GM21576 (cell line): ENCODE measurements at regions not wholly inside any gene's neighbourhood (a gene's known extent, or its start where the extent isn't known, plus 50 kb on each side); places are given as distances from the start of the nearest gene placed in this dataset.
"Not testable (repeated sequence)": the region's sequence is repeated elsewhere in the genome, so short reads cannot be mapped to it uniquely, and the experiment has no call there.

Source experiments
- ATAC-seq: cut with Tn5 transposase; IDR thresholded peaks from one replicate; pipeline ENCODE4 v1.9.1; 2021; ENCODE audit warnings: mild to moderate bottlenecking, moderate library complexity; ENCODE audit not compliant: unreplicated experiment

- ATAC-seq = no peak
Observed at GRCh38 chr14:43014338-43014737, 1407.7 kb downstream of the LRFN5 start.

- ATAC-seq = no peak
Observed at GRCh38 chr14:43012817-43013216, 1406.1 kb downstream of the LRFN5 start.

GRCh38 chr14:43005807-43006206 lies 1399.1 kb downstream of the LRFN5 start:
- ATAC-seq = no peak

DNA sequence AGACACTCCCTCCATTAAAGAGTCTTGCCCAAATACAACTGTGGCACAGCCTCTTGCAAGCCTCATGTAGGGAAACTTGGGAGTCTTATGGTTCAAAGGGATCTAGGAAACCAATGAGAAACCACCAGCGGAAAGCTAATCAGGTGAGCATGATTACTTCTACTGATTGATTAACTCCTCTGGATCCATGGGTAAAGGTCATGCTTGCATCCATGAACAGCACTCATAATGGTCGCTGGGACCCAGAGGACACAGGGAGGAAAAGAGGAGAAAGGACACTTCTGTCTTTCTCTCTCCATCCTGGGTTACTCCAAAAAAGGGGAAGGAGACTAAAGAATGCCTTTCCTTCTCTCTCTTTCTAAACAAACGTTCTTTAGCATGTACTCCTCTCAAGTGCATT lies 1397.2 kb downstream of the LRFN5 start:
- no peak for ATAC-seq

GRCh38 chr14:43001731-43002130 lies 1395.1 kb downstream of the LRFN5 start:
- no peak for ATAC-seq

GRCh38 chr14:42994051-42994736 lies 1387.5 kb downstream of the LRFN5 start:
- ATAC-seq = no peak

- ATAC-seq = no peak
Observed at GRCh38 chr14:42992930-42993329, 1386.3 kb downstream of the LRFN5 start.

GRCh38 chr14:42980419-42980818 lies 1373.7 kb downstream of the LRFN5 start:
- ATAC-seq = no peak

- ATAC-seq = not testable (repeated sequence)
Observed at GRCh38 chr14:42973171-42973570, 1366.5 kb downstream of the LRFN5 start.

GRCh38 chr14:42965512-42965911 lies 1358.8 kb downstream of the LRFN5 start:
- no peak for ATAC-seq

DNA sequence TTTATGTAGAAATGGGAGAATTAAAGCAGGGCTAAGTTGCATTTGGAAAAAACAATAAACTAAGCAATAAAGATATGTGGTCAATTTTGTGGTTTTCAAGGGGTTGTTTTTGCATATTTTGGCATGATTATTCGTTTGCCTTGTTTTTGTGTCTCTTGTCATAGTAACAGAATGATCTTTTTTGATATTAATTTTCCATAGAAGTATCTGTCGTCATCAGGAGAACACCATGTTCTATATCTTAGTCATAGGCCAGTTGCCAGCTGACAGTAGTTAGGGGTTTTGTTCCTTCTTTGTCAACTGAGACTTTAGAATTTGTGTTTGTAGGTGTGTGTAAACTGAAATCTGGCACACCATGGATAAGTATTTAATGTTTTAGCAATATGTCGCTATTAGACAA lies 1354.8 kb downstream of the LRFN5 start:
- ATAC-seq = no peak

DNA sequence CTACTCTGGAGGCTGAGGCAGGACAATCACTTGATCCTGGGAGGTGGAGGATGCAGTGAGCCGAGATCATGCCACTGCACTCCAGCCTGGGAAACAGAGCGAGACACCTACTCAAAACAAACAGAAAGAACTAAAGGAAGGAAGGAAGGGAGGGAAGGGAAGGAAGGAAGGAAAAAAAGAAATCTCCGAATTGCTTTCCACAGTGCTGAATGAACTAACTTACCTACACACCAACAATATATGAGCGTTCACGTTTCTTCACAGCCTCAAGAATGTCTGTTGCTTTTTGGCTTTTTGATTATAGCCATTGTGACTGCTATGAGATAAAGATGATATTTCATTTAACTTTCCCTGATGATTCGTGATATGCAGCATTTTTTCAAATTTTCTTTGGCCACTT lies 1343.7 kb downstream of the LRFN5 start:
- ATAC-seq = no peak

GRCh38 chr14:42947991-42948390 lies 1341.3 kb downstream of the LRFN5 start:
- no peak for ATAC-seq

- no peak for ATAC-seq
Observed at GRCh38 chr14:42944284-42944683, 1337.6 kb downstream of the LRFN5 start.

DNA sequence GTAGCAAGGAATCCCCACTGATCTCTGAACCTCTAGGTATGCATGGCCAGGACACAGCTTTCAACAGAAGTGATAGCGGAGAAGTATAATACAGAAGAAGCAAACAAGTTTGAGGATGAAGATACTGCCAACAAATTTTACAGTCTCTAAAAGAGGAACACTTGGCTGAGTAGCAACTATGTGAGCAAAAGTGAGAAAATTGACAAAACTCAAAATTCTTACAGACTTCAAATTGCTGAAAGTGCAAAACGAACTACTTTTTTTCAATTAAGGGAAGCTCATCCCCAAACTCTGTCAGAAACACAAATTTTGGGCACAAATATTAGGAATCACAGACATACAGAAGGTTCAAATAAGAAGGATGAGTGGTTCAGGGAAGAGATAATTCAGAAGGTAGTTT lies 1324.6 kb downstream of the LRFN5 start:
- no peak for ATAC-seq

DNA sequence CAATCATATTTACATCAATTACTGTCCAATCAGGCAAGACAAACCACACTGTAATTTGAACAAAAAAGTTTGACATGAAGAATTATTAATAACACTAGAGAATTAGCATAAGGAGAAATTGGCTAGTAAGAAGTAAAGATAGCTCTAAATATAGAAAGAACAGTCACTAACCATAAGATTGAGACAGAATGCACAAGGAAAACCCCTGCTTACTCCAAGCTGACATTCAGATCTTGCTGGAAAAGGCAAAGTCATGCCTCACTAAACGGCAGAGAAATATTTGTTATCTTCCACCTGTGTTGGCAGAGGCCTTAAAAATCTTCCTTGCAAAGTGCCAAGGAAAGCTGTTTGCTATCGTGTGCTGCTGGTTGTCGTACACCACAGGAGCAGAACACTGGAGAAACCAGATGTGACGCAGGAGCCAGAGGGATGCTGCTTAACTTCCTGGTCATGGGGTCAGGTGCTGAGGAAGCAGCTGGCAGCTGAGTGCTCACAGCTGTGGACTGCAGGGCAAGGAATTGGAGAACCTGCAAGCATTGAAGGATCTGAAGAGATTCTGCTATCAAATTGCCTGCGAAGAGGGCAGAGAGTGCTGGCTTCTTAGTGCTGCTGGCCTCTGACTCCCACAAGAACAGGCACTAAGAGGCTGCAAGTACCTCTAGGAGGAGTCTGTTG lies 1323.3 kb downstream of the LRFN5 start:
- no peak for ATAC-seq

DNA sequence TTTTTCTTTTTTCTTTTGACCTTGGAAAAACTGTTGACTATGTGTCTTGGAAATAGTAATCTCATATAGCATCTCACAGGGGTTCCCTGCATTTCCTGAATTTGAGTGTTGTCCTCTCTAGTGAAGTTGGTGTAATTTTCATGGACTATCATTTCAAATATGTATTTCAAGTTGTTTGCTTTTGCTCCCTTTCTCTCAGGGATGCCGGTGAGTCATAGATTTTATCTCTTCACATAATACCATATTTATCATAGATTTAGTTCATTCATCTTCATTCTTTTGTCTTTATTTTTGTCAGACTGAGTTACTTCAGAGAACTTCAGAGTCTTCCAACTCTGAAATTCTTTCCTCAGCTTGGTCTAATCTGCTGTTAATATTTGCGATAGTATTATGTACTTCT lies 1320.6 kb downstream of the LRFN5 start:
- ATAC-seq = no peak

- no peak for ATAC-seq
Observed at GRCh38 chr14:42921901-42922300, 1315.2 kb downstream of the LRFN5 start.

- ATAC-seq = no peak
Observed at GRCh38 chr14:42918615-42919014, 1311.9 kb downstream of the LRFN5 start.

DNA sequence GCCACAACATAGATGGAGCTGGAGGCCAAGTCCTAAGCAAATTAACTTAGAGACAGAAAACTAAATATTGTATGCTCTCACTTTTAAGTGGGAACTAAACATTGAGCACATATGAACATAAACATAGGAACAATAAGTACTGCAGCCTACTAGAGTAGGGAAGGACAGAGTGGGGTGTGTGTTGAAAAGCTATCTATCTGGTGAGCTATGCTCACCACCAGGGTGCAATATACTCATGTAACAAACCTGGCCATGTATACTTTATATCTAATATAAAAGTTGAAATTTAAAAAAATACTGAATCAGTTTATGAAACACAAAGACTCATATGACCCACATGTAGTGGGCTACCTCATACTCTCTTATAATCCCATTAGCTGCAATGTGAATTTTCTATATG lies 1305.0 kb downstream of the LRFN5 start:
- no peak for ATAC-seq

DNA sequence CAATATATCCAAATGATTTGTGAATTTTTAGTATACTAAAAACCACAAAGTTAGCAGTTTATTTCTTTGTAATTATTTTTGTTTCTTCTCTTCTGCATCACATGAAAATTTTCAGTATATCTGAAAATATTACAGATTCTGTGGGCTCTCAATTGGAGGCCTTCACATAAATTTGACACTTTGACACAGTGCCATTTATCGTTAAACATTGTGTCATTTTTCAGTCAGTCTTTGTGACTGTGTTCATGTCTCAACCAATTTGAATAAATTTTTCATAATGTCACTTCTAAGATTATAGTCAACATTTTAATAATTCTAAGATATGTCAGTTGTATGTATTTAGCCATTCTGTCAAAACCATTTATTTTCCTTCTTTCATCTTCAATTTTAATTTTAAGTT lies 1303.0 kb downstream of the LRFN5 start:
- ATAC-seq = no peak

DNA sequence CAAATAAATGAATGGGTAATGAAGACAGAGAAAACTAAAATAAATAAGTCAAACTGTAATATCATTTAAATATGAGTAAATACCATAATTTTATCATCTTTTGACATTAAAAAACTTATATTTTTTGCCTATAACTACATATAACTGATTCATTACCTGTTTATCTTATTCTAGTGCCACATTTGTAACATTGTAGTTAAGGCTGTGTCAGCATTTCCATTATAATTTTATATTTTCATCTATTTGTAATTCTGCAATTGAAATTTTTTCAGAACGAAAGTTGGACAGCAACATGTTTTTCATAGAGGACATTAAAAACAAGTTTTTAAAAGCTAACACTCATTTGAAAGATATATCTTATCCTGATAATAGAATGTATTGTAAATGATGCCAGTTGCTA lies 1286.5 kb downstream of the LRFN5 start:
- ATAC-seq = no peak

- ATAC-seq = no peak
Observed at GRCh38 chr14:42884100-42884499, 1277.4 kb downstream of the LRFN5 start.
